ENCODE measurements at regions not wholly inside any gene's neighbourhood (a gene's known extent, or its start where the extent isn't known, plus 50 kb on each side); places are given as distances from the start of the nearest gene placed in this dataset.

GRCh38 chr13:61850794-61851193, 435.1 kb upstream of the PCDH20 start:
- ChIA-PET CTCF (no interaction called here), POLR2A (no interaction called here)
- Mint-ChIP-seq H3K4me3 (no peak overlapping the region), H3K27me3 (ENCODE audit: low read depth) (no peaks in the 10 kb centered on the region), H3K36me3 (no peaks in the 10 kb centered on the region), H3K27ac (no peak overlapping the region), H3K4me1 (no peaks in the 10 kb centered on the region), H3K9me3 (no peaks in the 10 kb centered on the region)
- DNase-seq (ENCODE audit: low spot score) (no peak), ATAC-seq (no peak)
- no peak for TF ChIP-seq MLX (CRISPR knock-in tag; IDR thresholded peaks at IDR 0.05)
- TF ChIP-seq RELA (CRISPR knock-in tag; IDR thresholded peaks at IDR 0.05; ENCODE audit: borderline replicate concordance) = no peak
- no peak for TF ChIP-seq ATF6 (CRISPR knock-in tag; IDR thresholded peaks at IDR 0.05)
- TF ChIP-seq, protein P1, sequence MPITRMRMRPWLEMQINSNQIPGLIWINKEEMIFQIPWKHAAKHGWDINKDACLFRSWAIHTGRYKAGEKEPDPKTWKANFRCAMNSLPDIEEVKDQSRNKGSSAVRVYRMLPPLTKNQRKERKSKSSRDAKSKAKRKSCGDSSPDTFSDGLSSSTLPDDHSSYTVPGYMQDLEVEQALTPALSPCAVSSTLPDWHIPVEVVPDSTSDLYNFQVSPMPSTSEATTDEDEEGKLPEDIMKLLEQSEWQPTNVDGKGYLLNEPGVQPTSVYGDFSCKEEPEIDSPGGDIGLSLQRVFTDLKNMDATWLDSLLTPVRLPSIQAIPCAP (CRISPR knock-in tag; IDR thresholded peaks at IDR 0.05) = no peak
- TF ChIP-seq, protein P2, sequence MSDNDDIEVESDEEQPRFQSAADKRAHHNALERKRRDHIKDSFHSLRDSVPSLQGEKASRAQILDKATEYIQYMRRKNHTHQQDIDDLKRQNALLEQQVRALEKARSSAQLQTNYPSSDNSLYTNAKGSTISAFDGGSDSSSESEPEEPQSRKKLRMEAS (CRISPR knock-in tag; IDR thresholded peaks at IDR 0.05) = no peak
- TF ChIP-seq CBFB (CRISPR knock-in tag; IDR thresholded peaks at IDR 0.05; ENCODE audit: low read depth) = no peak
- TF ChIP-seq TEAD1 (CRISPR knock-in tag; IDR thresholded peaks at IDR 0.05) = no peak

DNA sequence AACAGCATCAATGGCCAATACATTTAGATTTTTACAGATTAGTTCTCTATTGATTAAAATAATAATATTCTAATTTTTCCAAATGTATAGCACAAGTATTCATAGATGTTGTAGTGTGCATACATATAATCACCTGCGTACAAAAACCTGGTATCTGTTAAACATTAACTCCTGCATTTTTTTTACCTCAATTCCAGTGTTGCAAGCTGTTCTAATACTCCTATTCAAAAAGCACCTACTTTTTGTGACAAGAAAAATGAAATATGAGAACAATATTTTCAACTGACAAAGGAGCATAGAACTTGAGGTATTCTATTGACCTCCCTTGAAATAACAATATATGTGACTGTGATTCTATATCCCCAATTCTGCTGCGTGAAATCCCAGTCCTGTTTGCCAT, 422.9 kb upstream of the PCDH20 start:
- POLR2A ChIA-PET = no interaction called here
- Mint-ChIP-seq H3K4me1 (no peaks in the 10 kb centered on the region), H3K27ac (no peak overlapping the region), H3K4me3 (no peak overlapping the region), H3K27me3 (ENCODE audit: low read depth) (no peaks in the 10 kb centered on the region), H3K9me3 (no peaks in the 10 kb centered on the region), H3K36me3 (no peaks in the 10 kb centered on the region)
- ATAC-seq (no peak), DNase-seq (ENCODE audit: low spot score) (no peak)
- CTCF ChIA-PET = no interaction called here
- no peak for TF ChIP-seq TEAD4 (CRISPR knock-in tag; IDR thresholded peaks at IDR 0.05)
- no peak for TF ChIP-seq TP53 (CRISPR knock-in tag; IDR thresholded peaks at IDR 0.05)
- TF ChIP-seq, protein P3, sequence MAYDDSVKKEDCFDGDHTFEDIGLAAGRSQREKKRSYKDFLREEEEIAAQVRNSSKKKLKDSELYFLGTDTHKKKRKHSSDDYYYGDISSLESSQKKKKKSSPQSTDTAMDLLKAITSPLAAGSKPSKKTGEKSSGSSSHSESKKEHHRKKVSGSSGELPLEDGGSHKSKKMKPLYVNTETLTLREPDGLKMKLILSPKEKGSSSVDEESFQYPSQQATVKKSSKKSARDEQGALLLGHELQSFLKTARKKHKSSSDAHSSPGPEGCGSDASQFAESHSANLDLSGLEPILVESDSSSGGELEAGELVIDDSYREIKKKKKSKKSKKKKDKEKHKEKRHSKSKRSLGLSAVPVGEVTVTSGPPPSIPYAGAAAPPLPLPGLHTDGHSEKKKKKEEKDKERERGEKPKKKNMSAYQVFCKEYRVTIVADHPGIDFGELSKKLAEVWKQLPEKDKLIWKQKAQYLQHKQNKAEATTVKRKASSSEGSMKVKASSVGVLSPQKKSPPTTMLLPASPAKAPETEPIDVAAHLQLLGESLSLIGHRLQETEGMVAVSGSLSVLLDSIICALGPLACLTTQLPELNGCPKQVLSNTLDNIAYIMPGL (CRISPR knock-in tag; IDR thresholded peaks at IDR 0.05) = no peak
- no peak for TF ChIP-seq SMAD3 (CRISPR knock-in tag; IDR thresholded peaks at IDR 0.05; ENCODE audit: borderline replicate concordance)

DNA sequence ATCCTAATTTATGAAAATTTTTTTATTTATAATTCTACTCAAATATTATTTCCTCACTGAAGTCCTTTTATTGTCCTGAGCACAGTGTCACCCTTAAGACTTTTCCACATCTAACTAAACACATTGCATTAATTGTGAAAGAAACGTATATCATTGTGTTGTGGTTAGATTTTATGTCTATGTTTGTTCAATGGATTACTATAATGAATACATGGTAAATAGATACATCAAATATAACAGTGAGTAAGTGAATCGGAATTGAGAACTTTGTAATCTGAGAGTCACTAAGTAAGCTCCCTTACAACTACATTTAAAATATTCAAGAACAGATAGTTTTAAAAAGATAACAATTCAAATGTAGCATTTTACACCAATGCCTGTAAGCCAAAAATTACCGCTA, 417.6 kb upstream of the PCDH20 start:
- H3K36me3 Mint-ChIP-seq = no peaks in the 10 kb centered on the region
- H3K27ac Mint-ChIP-seq = no peak overlapping the region
- H3K4me1 Mint-ChIP-seq = peaks cover 9% of the 10 kb centered on the region
- H3K4me3 Mint-ChIP-seq = no peak overlapping the region
- ATAC-seq (no peak), DNase-seq (ENCODE audit: low spot score) (no peak)
- CTCF ChIA-PET = no interaction called here
- POLR2A ChIA-PET = no interaction called here
- no peaks in the 10 kb centered on the region for H3K27me3 Mint-ChIP-seq (ENCODE audit: low read depth)
- TF ChIP-seq, protein P4, sequence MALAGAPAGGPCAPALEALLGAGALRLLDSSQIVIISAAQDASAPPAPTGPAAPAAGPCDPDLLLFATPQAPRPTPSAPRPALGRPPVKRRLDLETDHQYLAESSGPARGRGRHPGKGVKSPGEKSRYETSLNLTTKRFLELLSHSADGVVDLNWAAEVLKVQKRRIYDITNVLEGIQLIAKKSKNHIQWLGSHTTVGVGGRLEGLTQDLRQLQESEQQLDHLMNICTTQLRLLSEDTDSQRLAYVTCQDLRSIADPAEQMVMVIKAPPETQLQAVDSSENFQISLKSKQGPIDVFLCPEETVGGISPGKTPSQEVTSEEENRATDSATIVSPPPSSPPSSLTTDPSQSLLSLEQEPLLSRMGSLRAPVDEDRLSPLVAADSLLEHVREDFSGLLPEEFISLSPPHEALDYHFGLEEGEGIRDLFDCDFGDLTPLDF (CRISPR knock-in tag; IDR thresholded peaks at IDR 0.05) = no peak
- no peak for TF ChIP-seq CREB1 (CRISPR knock-in tag; IDR thresholded peaks at IDR 0.05)
- H3K9me3 Mint-ChIP-seq = no peaks in the 10 kb centered on the region

DNA sequence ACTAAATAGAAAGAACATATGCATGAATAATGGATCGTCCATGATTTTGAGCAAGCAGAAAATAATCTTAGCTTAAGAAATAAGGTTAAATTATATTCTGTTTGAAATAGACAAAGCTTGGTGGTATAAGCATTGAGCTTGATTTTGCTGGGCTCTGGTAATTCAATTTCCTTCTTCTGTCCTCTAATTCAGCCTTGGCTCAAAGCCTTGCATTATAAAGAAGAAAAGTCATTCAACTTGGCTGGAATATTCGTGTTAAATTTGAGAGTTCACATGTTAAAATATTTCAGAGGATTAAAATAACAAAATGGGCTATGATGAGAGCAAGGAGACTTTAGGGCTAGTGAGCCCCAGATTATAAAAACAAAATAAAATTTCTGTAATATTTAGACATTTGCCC, 415.4 kb upstream of the PCDH20 start:
- no peak overlapping the region for H3K27ac Mint-ChIP-seq
- no peak overlapping the region for H3K4me3 Mint-ChIP-seq
- TF ChIP-seq ZNF121 (CRISPR knock-in tag; IDR thresholded peaks at IDR 0.05) (no peak), TCF7 (CRISPR knock-in tag; IDR thresholded peaks at IDR 0.05; ENCODE audit: low read depth) (no peak), ZNF317 (CRISPR knock-in tag; IDR thresholded peaks at IDR 0.05; ENCODE audit: borderline replicate concordance, low read depth) (no peak), USF1 (CRISPR knock-in tag; IDR thresholded peaks at IDR 0.05) (no peak)
- no peak for ATAC-seq
- H3K9me3 Mint-ChIP-seq = peaks cover 4% of the 10 kb centered on the region
- peaks cover 9% of the 10 kb centered on the region for H3K4me1 Mint-ChIP-seq
- ChIA-PET CTCF (no interaction called here), POLR2A (no interaction called here)
- no peaks in the 10 kb centered on the region for H3K27me3 Mint-ChIP-seq (ENCODE audit: low read depth)
- DNase-seq (ENCODE audit: low spot score) = no peak
- 0 out of 2 replicates have a peak, but pooled peaks cover 3% of the 10 kb centered on the region for H3K36me3 Mint-ChIP-seq
